ENCODE measurements at regions not wholly inside any gene's neighbourhood (a gene's known extent, or its start where the extent isn't known, plus 50 kb on each side); places are given as distances from the start of the nearest gene placed in this dataset.

DNA sequence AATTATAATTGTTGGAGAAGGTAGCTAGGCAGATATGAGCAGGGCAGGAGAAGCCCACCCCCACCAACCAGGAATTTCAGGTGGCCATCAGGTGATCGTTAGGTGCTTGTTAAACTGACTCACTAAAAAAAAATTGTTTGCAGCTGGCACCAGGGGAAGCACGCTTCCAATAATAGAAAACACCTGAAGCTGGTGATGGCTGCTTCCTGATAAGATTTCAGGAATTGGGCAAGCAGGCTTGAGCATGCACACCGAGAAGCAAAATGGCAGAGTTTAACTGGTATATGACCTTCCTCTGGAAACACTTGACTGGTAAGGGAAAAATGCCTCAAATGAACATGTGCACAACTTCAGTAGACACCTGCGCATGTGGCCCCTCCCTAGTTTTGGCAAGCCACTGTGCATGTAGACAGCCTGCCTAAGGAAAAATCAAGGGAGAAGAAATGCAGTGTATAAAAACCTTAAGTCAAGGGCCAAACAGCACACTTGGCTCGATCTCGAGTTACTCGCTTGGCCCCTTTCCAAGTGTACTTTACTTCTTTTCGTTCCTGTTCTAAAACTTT is 292.8 kb downstream of the CCDC85A start:
- CTCF ChIA-PET (ENCODE audit: partially characterized antibody) = interaction anchor here (0.6 kb wide), 2 partner anchors 66 to 152 kb away, joined by 3 read pairs; no protein-coding TSS in a partner anchor
- FAIRE-seq = no peak
- TF ChIP-seq JUN (IDR thresholded peaks at IDR 0.05; ENCODE audit: low read depth, low read length) (no peak), EZH2 (IDR thresholded peaks at IDR 0.05; ENCODE audit: low read depth, low read length, severe bottlenecking) (no peak), HDAC6 (IDR thresholded peaks at IDR 0.05; ENCODE audit: low read depth, low read length) (no peak), BRCA1 (IDR thresholded peaks at IDR 0.05; ENCODE audit: low read depth, low read length) (no peak), RBBP5 (IDR thresholded peaks at IDR 0.05; ENCODE audit: borderline replicate concordance, low read depth, low read length) (no peak), SP4 (IDR thresholded peaks at IDR 0.05; ENCODE audit: low read length) (no peak), RFX5 (IDR thresholded peaks at IDR 0.05; ENCODE audit: borderline replicate concordance, low read depth, low read length) (no peak), TCF12 (IDR thresholded peaks at IDR 0.05; ENCODE audit: low read depth, low read length) (no peak), SIN3A (conservative IDR thresholded peaks at IDR 0.05 in 1 of 2, IDR thresholded peaks at IDR 0.05 in 1 of 2; ENCODE audit: low read depth in 1 of 2, low read length in 2 of 2) (no peak), BCL11A (IDR thresholded peaks at IDR 0.05; ENCODE audit: low read depth in 2 of 2, low read length in 2 of 2) (no peak), NRF1 (IDR thresholded peaks at IDR 0.05; ENCODE audit: low read depth, low read length) (no peak), CEBPB (IDR thresholded peaks at IDR 0.05; ENCODE audit: low read depth, low read length) (no peak)
- TF ChIP-seq, protein P1, sequence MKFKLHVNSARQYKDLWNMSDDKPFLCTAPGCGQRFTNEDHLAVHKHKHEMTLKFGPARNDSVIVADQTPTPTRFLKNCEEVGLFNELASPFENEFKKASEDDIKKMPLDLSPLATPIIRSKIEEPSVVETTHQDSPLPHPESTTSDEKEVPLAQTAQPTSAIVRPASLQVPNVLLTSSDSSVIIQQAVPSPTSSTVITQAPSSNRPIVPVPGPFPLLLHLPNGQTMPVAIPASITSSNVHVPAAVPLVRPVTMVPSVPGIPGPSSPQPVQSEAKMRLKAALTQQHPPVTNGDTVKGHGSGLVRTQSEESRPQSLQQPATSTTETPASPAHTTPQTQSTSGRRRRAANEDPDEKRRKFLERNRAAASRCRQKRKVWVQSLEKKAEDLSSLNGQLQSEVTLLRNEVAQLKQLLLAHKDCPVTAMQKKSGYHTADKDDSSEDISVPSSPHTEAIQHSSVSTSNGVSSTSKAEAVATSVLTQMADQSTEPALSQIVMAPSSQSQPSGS (IDR thresholded peaks at IDR 0.05; ENCODE audit: low read length) = no peak

More for the DNA sequence above, 292.8 kb downstream of the CCDC85A start:
- no peaks in the 10 kb centered on the region for H3K36me3 ChIP-seq (ENCODE audit: control insufficient read depth in 2 of 4, insufficient read depth in 4 of 4, low read length in 3 of 4)
- WGBS, 2 experiments (ENCODE audit: extremely low coverage in 1 of 2, insufficient coverage in 1 of 2, insufficient read length in 1 of 2, insufficient replicate concordance in 2 of 2, low coverage in 1 of 2, low lambda C conversion rate in 2 of 2, missing lambda C conversion rate in 1 of 2) = 90% methylated on average over 8 of the region's 8 CpGs; no CpG with 5 or more reads in 1 of the 2 experiments
- no peak overlapping the region for H2BK20ac ChIP-seq (ENCODE audit: low read length)
- no peak overlapping the region for H3K4me2 ChIP-seq (ENCODE audit: insufficient read depth in 1 of 2, low read depth in 2 of 2, low read length in 2 of 2)
- no peaks in the 10 kb centered on the region for H3K79me2 ChIP-seq (ENCODE audit: control insufficient read depth in 1 of 2, insufficient read depth in 2 of 2, low read length in 2 of 2)
- H4K5ac ChIP-seq (ENCODE audit: insufficient read length, low read depth, low read length) = no peak overlapping the region
- H3K23ac ChIP-seq (ENCODE audit: insufficient read length) = no peak overlapping the region
- H3K23me2 ChIP-seq (ENCODE audit: low read depth, low read length) = no peaks in the 10 kb centered on the region
- H3K14ac ChIP-seq (ENCODE audit: insufficient read length) = no peak overlapping the region
- no peaks in the 10 kb centered on the region for H3K27me3 ChIP-seq (replicated peaks in 1 of 4; ENCODE audit: control insufficient read depth in 3 of 4, extremely low read depth in 1 of 4, insufficient read depth in 3 of 4, low read length in 3 of 4)
- H3K9me3 ChIP-seq (ENCODE audit: insufficient read depth in 2 of 2, low read depth in 1 of 2, low read length in 1 of 2) = no peaks in the 10 kb centered on the region
- no peak overlapping the region for H2AK5ac ChIP-seq (ENCODE audit: low read depth, low read length)
- H2BK12ac ChIP-seq (ENCODE audit: low read depth, low read length) = no peak overlapping the region
- no peak overlapping the region for H4K91ac ChIP-seq (replicated peaks; ENCODE audit: insufficient read length, low read length)
- no peak overlapping the region for H4K8ac ChIP-seq (ENCODE audit: extremely low read depth, insufficient read depth, low read length)
- H3K4me3 ChIP-seq (ENCODE audit: extremely low read depth in 1 of 4, insufficient read depth in 2 of 4, low read depth in 3 of 4, low read length in 4 of 4) = no peak overlapping the region
- H2BK15ac ChIP-seq (ENCODE audit: low read length) = no peak overlapping the region
- no peaks in the 10 kb centered on the region for H4K20me1 ChIP-seq (replicated peaks in 1 of 2; ENCODE audit: control insufficient read depth in 1 of 2, insufficient read depth in 2 of 2, low read length in 2 of 2)
- H2BK5ac ChIP-seq (ENCODE audit: low read depth, low read length) = no peak overlapping the region
- no peaks in the 10 kb centered on the region for H3K79me1 ChIP-seq (ENCODE audit: low read depth, low read length)
- H2BK120ac ChIP-seq (replicated peaks; ENCODE audit: low read depth, low read length) = no peak overlapping the region
- H3K9ac ChIP-seq (replicated peaks in 1 of 4; ENCODE audit: extremely low read depth in 1 of 4, low read depth in 3 of 4, low read length in 3 of 4) = no peak overlapping the region; a peak in 1 of 7 replicates
- H3K4me1 ChIP-seq (replicated peaks in 1 of 4; ENCODE audit: control insufficient read depth in 3 of 4, insufficient read depth in 4 of 4, low read length in 3 of 4) = peaks cover 2 to 11% (median 6%) of the 10 kb centered on the region in 4 experiments; a peak in 5 of 7 replicates
- no peak overlapping the region for H3K56ac ChIP-seq (replicated peaks; ENCODE audit: insufficient read length, low read depth, low read length)
- peak overlapping the region; percentile 42; the same call in 1 of the 2 replicates for H2AFZ ChIP-seq (ENCODE audit: low read length)
- H3K4ac ChIP-seq (replicated peaks; ENCODE audit: insufficient read length, low read depth, low read length) = no peak overlapping the region
- H3K27ac ChIP-seq (ENCODE audit: low read depth, low read length) = no peak overlapping the region
- POLR2A ChIA-PET (ENCODE audit: partially characterized antibody) = no interaction called here
- H3K18ac ChIP-seq (ENCODE audit: extremely low read depth, low read length) = no peak overlapping the region
- DNase-seq (ENCODE audit: low read depth in 1 of 2, low spot score in 2 of 2) = no peak

All from H1 (cell line).